Activated CD4-positive, alpha-beta T cell treated with anti-CD3 and anti-CD28 coated beads, Interleukin-2, amount 10 ng/mL, durations not matched to agents 24 days and 14 days (primary cell): ENCODE measurements at regions not wholly inside any gene's neighbourhood (a gene's known extent, or its start where the extent isn't known, plus 50 kb on each side); places are given as distances from the start of the nearest gene placed in this dataset.
"Not testable (repeated sequence)": the region's sequence is repeated elsewhere in the genome, so short reads cannot be mapped to it uniquely, and the experiment has no call there.

Source experiments
- DNase-seq: peaks from one replicate; pipeline ENCODE4 v3.0.0; 2022
- H3K27ac Mint-ChIP-seq: one replicate; pipeline ENCODE4 v1.8.0; 2022; ENCODE audit warnings: mild to moderate bottlenecking, mixed read lengths
- H3K27me3 Mint-ChIP-seq: one replicate; pipeline ENCODE4 v1.8.0; 2022; ENCODE audit warnings: mixed read lengths
- H3K36me3 Mint-ChIP-seq: one replicate; pipeline ENCODE4 v1.8.0; 2022; ENCODE audit warnings: low read depth, mild to moderate bottlenecking, mixed read lengths
- H3K4me1 Mint-ChIP-seq: one replicate; pipeline ENCODE4 v1.8.0; 2021; ENCODE audit warnings: mixed read lengths
- H3K4me3 Mint-ChIP-seq: one replicate; pipeline ENCODE4 v1.8.0; 2022; ENCODE audit warnings: mild to moderate bottlenecking, moderate library complexity, mixed read lengths
- H3K9me3 Mint-ChIP-seq: one replicate; pipeline ENCODE4 v1.8.0; 2021; ENCODE audit warnings: mixed read lengths
- intact Hi-C: fragments of 100-400 bp; cut with micrococcal nuclease; formaldehyde crosslinking; loops from one replicate; pipeline ENCODE4 v1.15.1; 2023

- DNase-seq, result no peak
- no peak overlapping the region for H3K4me3 Mint-ChIP-seq
- intact Hi-C loops, result no loop called here
- H3K27ac Mint-ChIP-seq, result no peak overlapping the region
- no peaks in the 10 kb centered on the region for H3K4me1 Mint-ChIP-seq
- peaks cover 2% of the 10 kb centered on the region for H3K27me3 Mint-ChIP-seq
- H3K9me3 Mint-ChIP-seq, result no peaks in the 10 kb centered on the region
- H3K36me3 Mint-ChIP-seq, result no peaks in the 10 kb centered on the region
Measured at GRCh38 chr20:40864470-40864869, 164.2 kb upstream of the TOP1 start.

DNA sequence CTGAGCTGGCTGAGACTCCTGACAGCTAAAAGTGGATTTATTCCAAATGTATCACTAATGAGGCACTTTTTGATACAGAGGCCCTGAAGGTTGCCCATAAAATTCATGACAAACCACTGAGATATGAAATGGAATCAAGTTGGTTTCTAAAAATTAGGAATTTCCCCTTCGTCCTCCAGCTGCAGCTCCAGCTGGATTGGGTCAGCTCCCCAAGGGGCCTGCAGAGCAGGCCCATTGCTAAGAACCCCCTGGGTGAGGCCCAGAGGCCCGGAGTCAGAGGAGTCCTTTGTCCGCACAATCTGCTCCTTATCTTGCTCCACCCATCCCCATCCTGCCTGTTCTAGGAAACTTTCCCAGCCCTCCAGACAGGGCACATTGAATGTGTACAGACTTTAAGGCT, 163.5 kb upstream of the TOP1 start:
- H3K27me3 Mint-ChIP-seq, result peaks cover 2% of the 10 kb centered on the region
- H3K4me1 Mint-ChIP-seq, result no peaks in the 10 kb centered on the region
- intact Hi-C loops, result no loop called here
- DNase-seq, result no peak
- no peak overlapping the region for H3K4me3 Mint-ChIP-seq
- H3K9me3 Mint-ChIP-seq, result no peaks in the 10 kb centered on the region
- no peak overlapping the region for H3K27ac Mint-ChIP-seq
- H3K36me3 Mint-ChIP-seq, result no peaks in the 10 kb centered on the region

DNA sequence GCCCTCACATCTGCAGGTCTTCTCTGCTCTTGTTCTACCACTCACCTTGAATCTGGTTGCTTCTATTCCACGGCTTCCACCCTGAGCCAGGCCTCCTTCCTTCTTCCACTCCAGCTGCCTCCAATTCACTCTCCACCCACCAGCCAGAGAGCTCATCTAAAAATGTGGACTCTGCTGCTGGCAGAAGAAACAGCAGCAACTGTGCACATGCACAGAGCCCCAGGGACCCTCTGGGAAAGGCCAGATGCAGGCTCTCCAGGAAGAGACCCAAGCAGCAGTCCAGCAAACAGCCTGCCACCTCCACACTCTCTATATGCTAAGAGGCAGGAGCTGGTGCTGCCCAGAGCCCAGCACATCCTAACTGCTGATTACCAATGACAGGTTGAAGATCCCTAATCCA, 162.6 kb upstream of the TOP1 start:
- intact Hi-C loops, result no loop called here
- H3K27ac Mint-ChIP-seq, result no peak overlapping the region
- no peaks in the 10 kb centered on the region for H3K9me3 Mint-ChIP-seq
- H3K36me3 Mint-ChIP-seq, result no peaks in the 10 kb centered on the region
- no peak for DNase-seq
- H3K4me3 Mint-ChIP-seq, result no peak overlapping the region
- peaks cover 2% of the 10 kb centered on the region for H3K27me3 Mint-ChIP-seq
- no peaks in the 10 kb centered on the region for H3K4me1 Mint-ChIP-seq

GRCh38 chr20:40868551-40869217, 159.9 kb upstream of the TOP1 start:
- Mint-ChIP-seq H3K27ac (no peak overlapping the region), H3K9me3 (no peaks in the 10 kb centered on the region), H3K4me3 (no peak overlapping the region), H3K36me3 (no peaks in the 10 kb centered on the region), H3K4me1 (no peaks in the 10 kb centered on the region), H3K27me3 (peaks cover 2% of the 10 kb centered on the region)
- no peak for DNase-seq
- intact Hi-C loops, result no loop called here

GRCh38 chr20:40869218-40870147, 159.1 kb upstream of the TOP1 start:
- Mint-ChIP-seq H3K36me3 (no peaks in the 10 kb centered on the region), H3K27me3 (peaks cover 2% of the 10 kb centered on the region), H3K27ac (no peak overlapping the region), H3K9me3 (no peaks in the 10 kb centered on the region), H3K4me1 (no peaks in the 10 kb centered on the region), H3K4me3 (no peak overlapping the region)
- intact Hi-C loops, result no loop called here
- no peak for DNase-seq

DNA sequence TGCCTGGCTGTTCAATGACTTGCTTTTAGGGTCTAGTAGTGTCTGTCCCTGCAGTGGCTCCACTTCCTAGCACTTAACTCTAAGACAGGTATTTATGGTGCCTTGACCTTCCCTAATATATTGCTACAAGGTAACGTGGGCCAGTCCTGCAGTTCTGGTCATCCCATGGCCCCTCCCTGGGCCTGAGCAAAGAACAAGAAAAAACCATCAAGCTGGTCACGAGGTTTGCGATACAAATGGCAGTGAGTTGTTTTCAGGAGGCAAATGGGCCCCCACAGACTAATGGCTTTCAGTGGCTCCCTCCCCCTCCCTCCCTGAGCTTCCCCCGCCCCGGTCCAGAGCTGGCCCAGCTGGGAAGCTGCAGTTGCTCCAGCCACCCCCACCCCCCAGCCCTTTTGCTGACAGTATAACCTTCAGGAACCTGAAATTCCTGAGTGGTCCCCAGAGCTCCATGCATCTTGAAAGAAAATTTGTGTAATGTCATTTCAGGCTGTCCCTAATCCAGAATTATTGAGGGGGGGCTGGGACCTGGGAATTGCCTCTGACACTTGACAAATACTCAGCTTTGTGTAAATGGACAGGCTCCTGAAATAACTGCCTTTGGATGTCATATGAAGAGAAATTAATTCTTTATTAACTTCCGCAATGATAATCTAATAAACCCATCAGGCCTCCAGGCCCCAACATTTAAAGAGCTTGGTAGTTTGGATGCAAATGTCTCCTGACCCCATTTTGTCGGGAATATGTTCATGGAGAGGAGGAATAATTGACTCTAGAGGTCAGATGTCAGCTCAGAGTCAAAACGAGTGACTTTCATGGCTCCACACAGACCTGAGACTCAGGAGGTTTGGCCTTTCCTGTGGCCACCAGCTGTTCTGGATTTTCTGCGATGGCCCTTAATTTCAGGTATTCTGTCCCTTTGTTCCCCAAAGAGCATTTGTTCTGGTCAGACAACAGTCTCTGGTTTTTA, 153.2 kb upstream of the TOP1 start:
- no peak for DNase-seq
- Mint-ChIP-seq H3K4me3 (no peak overlapping the region), H3K27me3 (peaks cover 3% of the 10 kb centered on the region), H3K4me1 (no peaks in the 10 kb centered on the region), H3K9me3 (peaks cover 9% of the 10 kb centered on the region), H3K27ac (no peak overlapping the region), H3K36me3 (no peaks in the 10 kb centered on the region)
- intact Hi-C loops, result no loop called here

GRCh38 chr20:40878099-40878498, 150.5 kb upstream of the TOP1 start:
- H3K27me3 Mint-ChIP-seq, intact Hi-C loops, H3K4me3 Mint-ChIP-seq, DNase-seq, H3K36me3 Mint-ChIP-seq, H3K9me3 Mint-ChIP-seq, H3K27ac Mint-ChIP-seq: not testable (repeated sequence)
- H3K4me1 Mint-ChIP-seq, result peaks cover 18% of the 10 kb centered on the region

DNA sequence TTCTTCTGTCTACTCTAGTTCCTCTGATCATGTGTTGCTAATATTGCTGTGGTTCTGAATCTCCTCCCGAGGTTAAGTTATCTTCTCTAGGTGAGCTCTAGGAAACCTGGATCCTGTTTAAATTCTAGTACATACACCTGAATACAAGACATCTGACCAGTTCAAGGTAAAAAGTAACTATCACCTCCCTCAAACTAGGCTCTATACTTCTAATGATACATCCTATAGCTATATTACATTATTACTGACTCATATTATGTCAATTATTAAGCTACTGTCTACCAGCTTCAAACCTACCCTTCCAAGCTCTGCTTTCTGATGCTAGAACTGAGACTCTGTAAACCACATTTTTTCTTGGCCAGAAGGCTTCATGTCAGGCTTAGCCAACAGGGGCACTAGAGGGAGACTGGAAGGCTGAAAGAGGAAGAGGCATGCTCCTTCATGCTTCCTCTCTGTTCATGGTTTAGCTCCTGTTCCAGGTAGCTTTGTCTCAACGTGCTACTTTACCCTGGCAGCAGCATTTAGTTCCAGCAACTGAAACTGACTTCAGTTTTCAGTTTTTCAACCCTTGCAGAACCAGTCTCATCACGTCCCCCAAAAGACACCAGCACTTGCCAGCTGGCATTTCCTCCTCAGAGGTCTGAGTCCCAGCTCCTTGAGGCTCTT, 148.4 kb upstream of the TOP1 start:
- H3K4me3 Mint-ChIP-seq, result no peak overlapping the region
- H3K4me1 Mint-ChIP-seq, result peaks cover 22% of the 10 kb centered on the region
- H3K27me3 Mint-ChIP-seq, result peaks cover 3% of the 10 kb centered on the region
- H3K36me3 Mint-ChIP-seq, result no peaks in the 10 kb centered on the region
- H3K9me3 Mint-ChIP-seq, result peaks cover 9% of the 10 kb centered on the region
- intact Hi-C loops, result no loop called here
- no peak overlapping the region for H3K27ac Mint-ChIP-seq
- no peak for DNase-seq

DNA sequence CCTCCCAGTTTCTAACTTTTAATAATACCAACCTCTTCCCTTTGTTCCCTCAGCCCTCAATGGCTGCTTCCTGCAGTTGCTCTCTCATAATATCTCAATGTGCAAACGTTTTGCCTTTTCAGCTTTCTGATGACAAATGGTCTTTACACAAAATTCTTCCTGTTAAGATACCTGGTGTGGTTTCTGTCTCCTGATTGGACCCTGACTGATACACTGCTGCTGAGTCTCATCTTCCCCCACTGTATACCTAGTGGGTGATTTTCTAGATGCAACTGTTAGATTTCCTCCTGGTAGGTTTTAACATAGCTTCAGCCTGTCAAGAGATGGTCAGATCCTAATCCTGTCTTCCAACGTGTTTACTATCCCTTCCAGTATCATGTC, 147.9 kb upstream of the TOP1 start:
- no peaks in the 10 kb centered on the region for H3K36me3 Mint-ChIP-seq
- H3K27ac Mint-ChIP-seq, result no peak overlapping the region
- peaks cover 9% of the 10 kb centered on the region for H3K9me3 Mint-ChIP-seq
- H3K27me3 Mint-ChIP-seq, result peaks cover 3% of the 10 kb centered on the region
- peaks cover 22% of the 10 kb centered on the region for H3K4me1 Mint-ChIP-seq
- intact Hi-C loops, result no loop called here
- no peak overlapping the region for H3K4me3 Mint-ChIP-seq
- DNase-seq, result no peak

DNA sequence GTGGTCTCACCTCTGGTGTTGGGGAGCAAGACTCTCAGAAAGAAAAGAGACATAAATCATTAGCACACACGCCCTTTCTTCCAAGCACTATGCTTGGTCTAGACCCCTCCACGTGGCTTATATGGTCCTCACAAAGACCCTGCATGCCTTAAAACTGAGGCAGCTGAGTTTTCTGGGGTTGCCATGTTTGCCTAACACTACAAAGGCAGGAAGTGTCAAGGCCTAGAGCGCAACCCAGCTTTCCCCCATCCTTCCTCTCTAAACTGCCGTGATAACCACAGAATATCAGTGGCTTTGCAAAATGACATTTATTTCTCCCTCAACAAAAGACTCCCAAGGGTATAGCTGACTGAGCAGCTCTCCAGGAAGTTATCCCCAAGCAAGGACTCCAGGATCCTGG, 146.5 kb upstream of the TOP1 start:
- H3K36me3 Mint-ChIP-seq, result no peaks in the 10 kb centered on the region
- peaks cover 22% of the 10 kb centered on the region for H3K4me1 Mint-ChIP-seq
- DNase-seq, result peak; percentile 67
- intact Hi-C loops, result no loop called here
- H3K9me3 Mint-ChIP-seq, result peaks cover 9% of the 10 kb centered on the region
- no peak overlapping the region for H3K27ac Mint-ChIP-seq
- peak overlapping the region; percentile 46 for H3K4me3 Mint-ChIP-seq
- peaks cover 3% of the 10 kb centered on the region for H3K27me3 Mint-ChIP-seq

DNA sequence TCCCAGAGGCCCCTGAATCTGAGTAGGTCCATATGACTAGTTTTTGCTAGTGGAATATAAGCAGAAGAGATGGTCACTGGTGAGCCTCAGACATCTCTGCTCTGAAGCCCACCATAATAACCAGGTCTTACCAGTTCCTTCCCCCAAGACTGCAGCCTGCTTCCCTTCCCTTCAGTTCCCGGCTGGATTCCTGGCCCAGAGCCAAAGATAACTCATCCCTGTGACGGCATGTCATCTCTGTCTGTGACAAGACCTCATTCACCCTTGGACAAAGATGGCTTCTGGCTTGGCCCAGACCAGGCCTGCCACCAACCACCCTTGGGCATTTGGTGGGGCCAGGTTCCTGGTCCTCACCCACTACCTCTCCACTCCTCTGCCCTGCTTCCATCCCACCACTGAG, 145.5 kb upstream of the TOP1 start:
- DNase-seq, result no peak
- Mint-ChIP-seq H3K9me3 (peaks cover 2% of the 10 kb centered on the region), H3K4me3 (no peak overlapping the region), H3K4me1 (peaks cover 22% of the 10 kb centered on the region), H3K27me3 (peaks cover 2% of the 10 kb centered on the region), H3K36me3 (no peaks in the 10 kb centered on the region), H3K27ac (no peak overlapping the region)
- intact Hi-C loops, result no loop called here

DNA sequence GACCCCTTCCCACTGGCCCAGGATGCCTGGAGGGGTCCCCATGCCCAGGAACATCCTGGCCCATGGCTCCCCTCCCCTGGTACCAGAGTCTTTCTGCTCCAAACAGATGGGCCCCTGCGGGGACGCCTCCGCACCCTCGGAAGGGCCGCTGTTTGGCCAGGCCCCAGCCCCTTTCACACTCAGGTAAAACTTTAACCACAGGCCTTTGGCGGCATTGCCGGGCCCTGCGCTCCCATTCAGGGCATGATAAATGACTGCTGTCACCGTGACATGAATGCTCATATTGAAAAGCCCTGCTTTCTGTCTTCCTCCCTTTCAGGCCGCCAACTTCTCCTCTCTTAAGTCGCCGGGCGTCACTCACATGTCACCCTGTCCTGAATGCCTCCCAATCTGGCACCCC, 141.5 kb upstream of the TOP1 start:
- Mint-ChIP-seq H3K9me3 (no peaks in the 10 kb centered on the region), H3K4me1 (peaks cover 11% of the 10 kb centered on the region), H3K27ac (no peak overlapping the region), H3K36me3 (no peaks in the 10 kb centered on the region), H3K27me3 (peaks cover 5% of the 10 kb centered on the region), H3K4me3 (no peak overlapping the region)
- intact Hi-C loops, result no loop called here
- no peak for DNase-seq

DNA sequence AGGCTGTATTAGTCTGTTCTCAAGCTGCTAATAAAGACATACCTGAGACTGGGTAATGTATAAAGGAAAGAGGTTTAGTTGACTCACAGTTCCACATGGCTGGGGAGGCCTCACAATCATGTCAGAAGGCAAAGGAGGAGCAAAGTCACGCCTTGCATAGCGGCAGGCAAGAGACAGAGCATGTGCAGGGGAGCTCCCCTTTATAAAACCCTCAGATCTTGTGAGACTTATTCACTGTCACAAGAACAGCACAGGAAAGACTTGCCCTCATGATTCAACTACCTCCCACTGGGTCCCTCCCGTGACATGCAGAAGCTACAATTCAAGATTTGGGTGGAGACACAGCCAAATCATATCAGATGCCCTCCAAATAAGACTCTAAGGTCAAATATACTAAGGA, 139.4 kb upstream of the TOP1 start:
- intact Hi-C loops, DNase-seq, H3K9me3 Mint-ChIP-seq, H3K4me1 Mint-ChIP-seq, H3K36me3 Mint-ChIP-seq, H3K27ac Mint-ChIP-seq, H3K4me3 Mint-ChIP-seq: not testable (repeated sequence)
- peaks cover 10% of the 10 kb centered on the region for H3K27me3 Mint-ChIP-seq
